GM12878 (cell line): ENCODE measurements at regions not wholly inside any gene's neighbourhood (a gene's known extent, or its start where the extent isn't known, plus 50 kb on each side); places are given as distances from the start of the nearest gene placed in this dataset.

Experiments
- ATAC-seq: fragments of 200-7000 bp; cut with Tn5 transposase; 3 replicates; pipeline ENCODE4 v1.9.1; 2020; ENCODE audit warnings: mild to moderate bottlenecking, moderate library complexity
- BruUV-seq: library from RNA; stranded (reverse); fragments of 400-500 nt; replicated peaks from 2 replicates; lab custom pipeline; 2021; lab: Mats Ljungman, UMichigan
- CTCF ChIA-PET: fragments of 300-600 bp; sonication (Branson Sonifier 250); formaldehyde crosslinking; extraction: SDS; loops from one replicate; lab custom pipeline; 2021; ENCODE audit warnings: inconsistent platforms; lab: Yijun Ruan, JAX
- POLR2A ChIA-PET: fragments of 350-600 bp; formaldehyde crosslinking; extraction: SDS; loops from one replicate; lab custom pipeline; 2021; ENCODE audit warnings: inconsistent platforms; lab: Charles Lee
- RAD21 ChIA-PET: fragments of 300-600 bp; sonication (Branson Sonifier 250); formaldehyde crosslinking; loops from one replicate; lab custom pipeline; 2023; ENCODE audit warnings: antibody characterized with exemption; ENCODE audit not compliant: unreplicated experiment; lab: Charles Lee
- SMC1A ChIA-PET: fragments of 300-600 bp; sonication (Branson Sonifier 250); formaldehyde crosslinking; loops from one replicate; lab custom pipeline; 2023; ENCODE audit not compliant: unreplicated experiment, uncharacterized antibody; lab: Charles Lee
- DNase-seq: peaks from one replicate; pipeline ENCODE4 v3.0.0-alpha.2; 2011; ENCODE audit warnings: low read depth, low spot score
- FAIRE-seq: peaks from 3 replicates; lab custom pipeline; 2011; peaks lifted over from hg19 to GRCh38; lab: Jason Lieb, UNC
- H2AFZ ChIP-seq: 2 replicates; pipeline ENCODE4 v1.6.0; 2011; ENCODE audit warnings: low read depth, low read length, control low read depth; ENCODE audit not compliant: control insufficient read depth
- H3K27ac ChIP-seq: 2 replicates; pipeline ENCODE4 v1.5.1; 2011; ENCODE audit warnings: control low read depth; ENCODE audit not compliant: control insufficient read depth, insufficient read depth
- H3K27me3 ChIP-seq, 2 experiments: replicated peaks in 1 of 2; 2 replicates each; pipeline versions ENCODE4 v1.6.0 to v1.6.1; 2011; ENCODE audit warnings: low read length in 1 of 2; ENCODE audit not compliant: control insufficient read depth in 2 of 2, insufficient read depth in 2 of 2
- H3K36me3 ChIP-seq, 2 experiments: 2 replicates each; pipeline ENCODE4 v1.5.1; 2011; ENCODE audit warnings: low read length in 1 of 2; ENCODE audit not compliant: control insufficient read depth in 2 of 2, insufficient read depth in 2 of 2
- H3K4me1 ChIP-seq: 2 replicates; pipeline ENCODE4 v1.6.1; 2011; ENCODE audit warnings: mild to moderate bottlenecking, low read length, moderate library complexity, mixed read lengths; ENCODE audit not compliant: control insufficient read depth, insufficient read depth
- H3K4me2 ChIP-seq: 2 replicates; pipeline ENCODE4 v1.6.0; 2011; ENCODE audit warnings: control low read depth; ENCODE audit not compliant: control insufficient read depth, insufficient read depth
- H3K4me3 ChIP-seq: fragments of 200-600 bp; sonication (generic); 2 replicates; pipeline ENCODE4 v1.5.1; 2016
- H3K79me2 ChIP-seq: 2 replicates; pipeline ENCODE4 v1.6.0; 2011; ENCODE audit warnings: low read length; ENCODE audit not compliant: control insufficient read depth, insufficient read depth
- H3K9ac ChIP-seq: 2 replicates; pipeline ENCODE4 v1.8.0; 2011; ENCODE audit warnings: low read length, control low read depth, mixed read lengths; ENCODE audit not compliant: control insufficient read depth, insufficient read depth
- H3K9me3 ChIP-seq: replicated peaks from 3 replicates; pipeline ENCODE4 v1.5.1; 2011; ENCODE audit warnings: mild to moderate bottlenecking, low read length; ENCODE audit not compliant: control insufficient read depth, insufficient read depth
- H4K20me1 ChIP-seq: 2 replicates; pipeline ENCODE4 v1.6.0; 2011; ENCODE audit not compliant: control insufficient read depth, insufficient read depth
- BRCA1 ChIP-seq: IDR thresholded peaks from 2 replicates; pipeline ENCODE4 v1.6.1; 2011; ENCODE audit warnings: low read depth, low read length, improper control_type of control experiment
- EED ChIP-seq: sonication (generic); IDR thresholded peaks from 2 replicates; pipeline ENCODE4 v1.6.1; 2016; ENCODE audit warnings: antibody characterized with exemption, low read depth
- EP300 ChIP-seq, 2 experiments: fragments of 150-350 bp in 1 of 2; IDR thresholded peaks; 2 replicates each; pipeline ENCODE4 v1.6.1; 2011 to 2012; ENCODE audit warnings: low read depth in 2 of 2, low read length in 2 of 2, borderline replicate concordance in 1 of 2, improper control_type of control experiment in 1 of 2, inconsistent platforms in 1 of 2; ENCODE audit not compliant: control insufficient read depth in 1 of 2
- ETV6 ChIP-seq, 2 experiments: fragments of 450-650 bp in 1 of 2; IDR thresholded peaks in 1 of 2; conservative IDR thresholded peaks in 1 of 2; 2 replicates each; pipeline ENCODE4 v1.6.1; 2014; ENCODE audit warnings: antibody characterized with exemption in 1 of 2, borderline replicate concordance in 1 of 2, low read depth in 1 of 2, mild to moderate bottlenecking in 1 of 2, moderate library complexity in 1 of 2
- GATAD2B ChIP-seq: fragments of 450-650 bp; conservative IDR thresholded peaks from 2 replicates; pipeline ENCODE4 v1.6.1; 2017; ENCODE audit warnings: low read depth, mild to moderate bottlenecking, moderate library complexity
- HCFC1 ChIP-seq: fragments of 150-350 bp; IDR thresholded peaks from 2 replicates; pipeline ENCODE4 v1.6.1; 2014; ENCODE audit warnings: low read length
- HSF1 ChIP-seq: fragments of 150-350 bp; IDR thresholded peaks from 2 replicates; pipeline ENCODE4 v1.6.1; 2014; ENCODE audit warnings: mild to moderate bottlenecking, low read depth, low read length
- NBN ChIP-seq: fragments of 450-650 bp; IDR thresholded peaks from 2 replicates; pipeline ENCODE4 v1.6.1; 2016
- NFYA ChIP-seq: IDR thresholded peaks from 2 replicates; pipeline ENCODE4 v1.6.1; 2011; ENCODE audit warnings: low read depth, mild to moderate bottlenecking, low read length, improper control_type of control experiment, borderline replicate concordance
- NKRF ChIP-seq: fragments of 450-650 bp; conservative IDR thresholded peaks from 2 replicates; pipeline ENCODE4 v1.6.1; 2017; ENCODE audit warnings: mild to moderate bottlenecking, moderate library complexity
- SMC3 ChIP-seq: IDR thresholded peaks from 2 replicates; pipeline ENCODE4 v1.6.1; 2011; ENCODE audit warnings: low read length, improper control_type of control experiment, borderline replicate concordance
- SUZ12 ChIP-seq: fragments of 200-600 bp; sonication (generic); IDR thresholded peaks from one replicate; pipeline ENCODE4 v1.6.1; 2018; ENCODE audit warnings: antibody characterized with exemption, mild to moderate bottlenecking; ENCODE audit not compliant: unreplicated experiment
- TBL1XR1 ChIP-seq: IDR thresholded peaks from 2 replicates; pipeline ENCODE4 v1.6.1; 2012; ENCODE audit warnings: low read depth, low read length, improper control_type of control experiment
- TCF12 ChIP-seq: IDR thresholded peaks from 2 replicates; pipeline ENCODE4 v1.6.1; 2011; ENCODE audit warnings: low read depth, mild to moderate bottlenecking, low read length
- ZZZ3 ChIP-seq: IDR thresholded peaks from 2 replicates; pipeline ENCODE4 v1.6.1; 2011; ENCODE audit warnings: low read depth; ENCODE audit not compliant: control insufficient read depth, insufficient read length
- WGBS: methylation state at CpG from one replicate; pipeline ENCODE4 v1.1.6; 2016; ENCODE audit warnings: low lambda C conversion rate; ENCODE audit not compliant: insufficient replicate concordance, insufficient coverage; ENCODE audit errors: missing lambda C conversion rate; 5-methylcytosine and 5-hydroxymethylcytosine counted together
- in situ Hi-C: fragments of 300-500 bp; cut with MboI; formaldehyde crosslinking; loops from 9 replicates; pipeline ENCODE4 v1.14.3; 2018; ENCODE audit warnings: mixed read lengths
- intact Hi-C: fragments of 100-400 bp; cut with micrococcal nuclease; formaldehyde crosslinking; loops from one replicate; pipeline ENCODE4 v1.14.2; 2022; ENCODE audit not compliant: unreplicated experiment
- TF ChIP-seq, protein P1 (sequence below): fragments of 450-650 bp; IDR thresholded peaks from 2 replicates; pipeline ENCODE4 v1.6.1; 2017; ENCODE audit warnings: mild to moderate bottlenecking, low read depth, inconsistent platforms; ENCODE audit not compliant: poor library complexity, severe bottlenecking
- TF ChIP-seq, protein P2 (sequence below): fragments of 450-650 bp; IDR thresholded peaks from 2 replicates; pipeline ENCODE4 v1.6.1; 2017; ENCODE audit warnings: low read depth, mild to moderate bottlenecking, moderate library complexity

DNA sequence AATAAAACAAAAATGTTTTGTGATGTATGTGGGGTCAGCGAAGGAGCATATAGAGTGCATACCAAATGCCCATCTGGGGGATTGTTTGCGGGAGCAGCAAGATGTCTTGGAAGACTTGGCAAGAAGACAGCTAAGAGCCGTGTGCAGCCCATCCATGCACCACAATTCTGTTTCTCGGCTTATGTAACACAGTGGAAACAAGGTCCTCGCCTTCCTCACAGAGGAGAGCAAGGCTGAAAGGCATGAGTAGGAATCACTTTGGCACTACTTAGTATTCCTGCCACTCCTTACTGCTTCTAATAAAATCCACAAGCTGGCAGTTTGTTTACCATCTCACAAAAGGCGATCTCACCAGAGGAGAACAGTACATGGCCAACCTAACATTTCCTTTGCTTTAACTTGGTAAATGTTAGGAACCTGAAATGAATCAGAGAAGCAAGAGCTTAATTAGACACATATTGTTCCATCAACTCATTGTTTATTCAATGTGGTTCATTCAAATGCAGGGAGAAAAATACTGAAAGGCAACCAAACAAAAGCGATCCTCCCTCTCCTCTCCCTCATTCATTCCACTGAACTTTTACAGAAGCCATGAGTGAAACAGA lies 648.1 kb downstream of the ACTL7B start:
- 39% methylated on average over 7 of the region's 7 CpGs for WGBS
- no peak for FAIRE-seq
- intact Hi-C loops, result no loop called here
- DNase-seq, result no peak
- Histone ChIP-seq H2AFZ (no peak overlapping the region), H3K4me1 (no peaks in the 10 kb centered on the region), H3K27ac (no peak overlapping the region), H3K27me3 (no peaks in the 10 kb centered on the region), H3K4me3 (no peak overlapping the region), H3K79me2 (no peaks in the 10 kb centered on the region), H4K20me1 (no peaks in the 10 kb centered on the region), H3K9ac (no peak overlapping the region), H3K9me3 (no peaks in the 10 kb centered on the region), H3K36me3 (no peaks in the 10 kb centered on the region), H3K4me2 (no peak overlapping the region)
- RAD21 ChIA-PET, result no interaction called here
- CTCF ChIA-PET, result no interaction called here
- SMC1A ChIA-PET, result no interaction called here
- BruUV-seq, result no TSS peak
- in situ Hi-C loops, result no loop called here
- no peak for ATAC-seq
- POLR2A ChIA-PET, result no interaction called here
- TF ChIP-seq TCF12 (no peak), GATAD2B (no peak), HSF1 (no peak), NBN (no peak), HCFC1 (no peak), SUZ12 (no peak), NKRF (no peak), ZZZ3 (no peak), BRCA1 (no peak), EED (no peak), NFYA (no peak), ETV6 (conservative IDR thresholded peaks at IDR 0.05 in 1 of 2, IDR thresholded peaks at IDR 0.05 in 1 of 2; ENCODE audit: borderline replicate concordance in 1 of 2, low read depth in 1 of 2) (no peak), EP300 (IDR thresholded peaks at IDR 0.05; ENCODE audit: borderline replicate concordance in 1 of 2, control insufficient read depth in 1 of 2, low read depth in 2 of 2, low read length in 2 of 2) (no peak), SMC3 (no peak), TBL1XR1 (no peak)
- TF ChIP-seq, protein P1, sequence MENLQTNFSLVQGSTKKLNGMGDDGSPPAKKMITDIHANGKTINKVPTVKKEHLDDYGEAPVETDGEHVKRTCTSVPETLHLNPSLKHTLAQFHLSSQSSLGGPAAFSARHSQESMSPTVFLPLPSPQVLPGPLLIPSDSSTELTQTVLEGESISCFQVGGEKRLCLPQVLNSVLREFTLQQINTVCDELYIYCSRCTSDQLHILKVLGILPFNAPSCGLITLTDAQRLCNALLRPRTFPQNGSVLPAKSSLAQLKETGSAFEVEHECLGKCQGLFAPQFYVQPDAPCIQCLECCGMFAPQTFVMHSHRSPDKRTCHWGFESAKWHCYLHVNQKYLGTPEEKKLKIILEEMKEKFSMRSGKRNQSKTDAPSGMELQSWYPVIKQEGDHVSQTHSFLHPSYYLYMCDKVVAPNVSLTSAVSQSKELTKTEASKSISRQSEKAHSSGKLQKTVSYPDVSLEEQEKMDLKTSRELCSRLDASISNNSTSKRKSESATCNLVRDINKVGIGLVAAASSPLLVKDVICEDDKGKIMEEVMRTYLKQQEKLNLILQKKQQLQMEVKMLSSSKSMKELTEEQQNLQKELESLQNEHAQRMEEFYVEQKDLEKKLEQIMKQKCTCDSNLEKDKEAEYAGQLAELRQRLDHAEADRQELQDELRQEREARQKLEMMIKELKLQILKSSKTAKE, result no peak
- TF ChIP-seq, protein P2, sequence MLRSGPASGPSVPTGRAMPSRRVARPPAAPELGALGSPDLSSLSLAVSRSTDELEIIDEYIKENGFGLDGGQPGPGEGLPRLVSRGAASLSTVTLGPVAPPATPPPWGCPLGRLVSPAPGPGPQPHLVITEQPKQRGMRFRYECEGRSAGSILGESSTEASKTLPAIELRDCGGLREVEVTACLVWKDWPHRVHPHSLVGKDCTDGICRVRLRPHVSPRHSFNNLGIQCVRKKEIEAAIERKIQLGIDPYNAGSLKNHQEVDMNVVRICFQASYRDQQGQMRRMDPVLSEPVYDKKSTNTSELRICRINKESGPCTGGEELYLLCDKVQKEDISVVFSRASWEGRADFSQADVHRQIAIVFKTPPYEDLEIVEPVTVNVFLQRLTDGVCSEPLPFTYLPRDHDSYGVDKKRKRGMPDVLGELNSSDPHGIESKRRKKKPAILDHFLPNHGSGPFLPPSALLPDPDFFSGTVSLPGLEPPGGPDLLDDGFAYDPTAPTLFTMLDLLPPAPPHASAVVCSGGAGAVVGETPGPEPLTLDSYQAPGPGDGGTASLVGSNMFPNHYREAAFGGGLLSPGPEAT, result no peak
